HK-2 (cell line): ENCODE measurements at regions not wholly inside any gene's neighbourhood (a gene's known extent, or its start where the extent isn't known, plus 50 kb on each side); places are given as distances from the start of the nearest gene placed in this dataset.

Experiments
- DNase-seq: peaks from one replicate; pipeline ENCODE4 v3.0.0-alpha.2; 2018; ENCODE audit not compliant: unreplicated experiment

DNA sequence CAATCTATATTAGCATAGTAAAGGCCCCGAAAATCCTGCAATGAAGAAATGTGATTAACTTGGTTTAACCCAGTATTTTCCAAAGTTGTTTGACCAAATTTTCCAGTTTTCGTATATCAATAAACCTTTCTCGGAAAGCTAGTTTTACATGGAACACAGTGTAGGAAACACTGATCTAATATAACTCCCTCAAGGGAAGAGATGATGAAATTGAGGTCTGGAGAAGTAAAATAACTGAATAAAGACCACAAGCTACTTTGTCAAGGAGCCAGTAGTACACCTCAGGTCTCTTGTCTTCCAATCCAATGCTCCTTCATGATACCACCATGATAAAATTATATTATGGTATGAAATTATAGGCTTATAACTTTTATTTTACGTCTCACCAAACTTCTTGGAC lies 118.1 kb upstream of the TARS1 start:
- no peak for DNase-seq

DNA sequence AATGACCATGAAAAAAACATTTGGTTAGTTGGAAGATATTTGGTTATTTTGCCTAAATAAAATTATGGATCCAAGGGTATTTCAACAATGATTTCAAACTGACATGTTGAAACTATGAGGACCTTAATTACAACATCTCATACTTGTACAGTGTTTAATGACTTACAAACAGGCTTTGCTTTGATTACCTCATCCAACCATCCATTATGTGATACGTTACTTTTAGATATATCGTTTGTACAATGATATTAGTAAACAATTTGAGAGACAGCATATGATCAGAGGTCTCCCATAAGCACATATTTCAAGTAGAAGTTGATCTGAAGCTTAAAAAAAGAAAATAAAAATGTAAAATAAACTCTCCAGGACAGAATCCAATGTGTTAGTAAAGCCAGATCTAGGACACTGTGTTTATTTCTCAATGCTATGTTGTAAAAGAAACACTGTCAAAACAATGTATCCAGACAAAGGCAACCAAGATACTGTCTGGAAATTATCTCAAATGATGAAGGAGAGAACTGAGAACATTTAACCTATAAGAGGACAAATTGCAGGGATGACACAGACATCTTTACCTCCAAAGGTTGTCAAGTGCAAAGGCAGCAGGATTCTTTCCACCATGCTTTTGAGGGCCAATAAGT lies 116.0 kb upstream of the TARS1 start:
- no peak for DNase-seq

DNA sequence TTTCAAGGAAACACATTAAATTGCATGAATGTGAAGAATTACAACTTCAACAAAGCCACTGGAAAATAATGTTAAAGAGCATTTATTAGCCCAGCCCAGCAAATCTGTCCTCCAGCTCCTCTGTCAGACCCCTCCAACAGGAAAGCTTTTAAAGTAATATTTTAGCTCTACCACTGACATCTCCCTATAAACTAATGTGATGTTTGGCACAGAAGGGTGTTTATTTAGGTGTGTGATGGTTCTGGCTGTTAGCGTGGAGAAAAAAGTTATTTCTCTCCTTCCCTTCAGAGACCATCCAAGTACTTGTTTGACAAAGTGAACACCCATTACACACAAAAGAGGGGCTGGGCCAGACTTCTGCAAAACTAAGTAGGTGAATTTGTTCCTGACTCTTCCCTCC lies 111.9 kb upstream of the TARS1 start:
- no peak for DNase-seq

DNA sequence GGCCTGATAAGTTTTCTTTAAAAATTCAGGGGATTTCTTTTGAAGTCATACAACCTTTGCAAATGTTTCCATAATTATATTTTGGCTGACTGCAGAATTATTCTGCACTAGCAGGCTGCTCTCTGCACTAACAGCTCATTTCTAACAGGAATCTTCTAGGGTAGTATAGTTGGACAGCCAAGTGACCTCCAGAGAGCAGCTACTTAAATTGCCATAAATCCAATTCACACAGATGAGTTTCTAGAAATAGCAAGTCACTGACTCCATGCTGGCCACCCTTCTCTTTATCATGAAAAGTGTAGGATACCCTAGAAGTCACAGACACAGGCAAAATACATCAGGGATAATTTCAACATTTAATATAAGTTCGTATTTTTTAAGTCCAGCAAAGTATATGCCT lies 110.9 kb upstream of the TARS1 start:
- no peak for DNase-seq

DNA sequence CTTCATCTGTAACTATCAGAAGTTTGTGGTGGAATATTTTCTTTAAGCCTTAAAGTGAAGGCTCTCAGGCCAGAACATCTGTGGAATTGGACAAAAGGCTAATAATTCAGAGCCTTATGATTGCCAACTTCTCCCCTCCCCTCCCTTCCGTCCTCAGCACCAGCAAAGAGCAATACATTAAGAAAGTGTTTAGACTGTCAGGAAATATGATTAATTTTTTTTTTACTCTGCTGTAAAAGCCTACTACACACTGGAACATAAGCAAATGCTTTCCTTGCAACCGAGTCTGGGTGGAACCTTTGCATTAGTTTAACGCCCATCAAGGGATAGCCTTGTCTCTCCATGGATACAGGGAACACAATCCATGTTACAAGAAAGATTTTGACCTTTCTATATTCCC lies 110.3 kb upstream of the TARS1 start:
- no peak for DNase-seq

DNA sequence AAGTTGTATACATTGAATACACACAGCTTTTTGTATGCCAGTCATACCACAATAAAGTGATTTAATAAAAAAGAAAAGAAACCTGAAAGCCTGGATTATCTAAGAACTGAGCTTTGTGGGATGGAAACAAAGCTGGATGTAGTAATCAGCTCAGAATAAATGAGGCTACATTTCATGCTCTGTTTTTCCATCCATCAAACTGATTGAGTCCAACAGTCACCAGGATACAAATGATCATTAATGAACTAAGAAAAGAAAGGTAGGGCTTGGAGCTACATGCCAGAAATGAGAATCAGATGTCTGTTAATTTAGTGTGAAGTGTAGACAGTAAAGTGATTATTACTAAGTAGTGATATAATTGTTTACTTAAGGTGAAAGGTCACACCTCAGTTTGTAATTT lies 109.8 kb upstream of the TARS1 start:
- no peak for DNase-seq

DNA sequence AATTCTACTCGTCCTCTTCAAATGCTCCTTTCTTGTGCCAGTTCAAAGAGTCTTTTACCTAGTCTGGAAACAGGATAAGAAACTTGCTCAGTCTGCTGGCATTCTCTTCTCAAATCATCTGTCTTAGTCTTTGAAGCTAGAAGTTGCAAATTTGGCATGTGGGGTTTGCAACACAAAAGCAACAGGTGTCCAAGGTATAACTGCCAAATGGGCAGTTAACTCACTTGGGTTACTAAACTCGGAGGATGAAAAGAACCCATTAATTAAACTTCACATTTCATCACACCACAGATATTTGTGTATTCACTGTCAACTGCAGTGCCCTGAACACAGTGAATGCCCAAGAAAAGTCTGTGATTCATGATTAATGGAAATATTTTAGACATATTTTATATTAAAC lies 108.0 kb upstream of the TARS1 start:
- DNase-seq: no peak

DNA sequence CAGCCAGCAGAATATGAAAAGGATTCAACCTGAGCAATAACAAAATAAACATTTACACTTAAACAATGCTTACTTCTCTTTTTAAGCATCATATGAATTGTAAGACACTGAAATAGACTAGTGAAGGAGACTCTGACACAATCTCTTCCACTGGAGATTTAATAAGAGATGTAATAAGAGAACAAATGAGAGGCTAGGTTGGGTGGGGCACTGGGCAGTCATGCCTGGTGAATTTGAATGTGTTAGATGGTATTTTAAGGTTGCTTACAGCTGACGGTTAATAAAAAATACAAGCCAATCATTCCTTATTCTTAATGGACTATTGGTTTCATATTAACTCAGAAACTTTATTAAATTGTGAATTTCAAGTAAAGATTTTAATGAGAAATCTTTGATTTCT lies 105.9 kb upstream of the TARS1 start:
- DNase-seq: no peak

DNA sequence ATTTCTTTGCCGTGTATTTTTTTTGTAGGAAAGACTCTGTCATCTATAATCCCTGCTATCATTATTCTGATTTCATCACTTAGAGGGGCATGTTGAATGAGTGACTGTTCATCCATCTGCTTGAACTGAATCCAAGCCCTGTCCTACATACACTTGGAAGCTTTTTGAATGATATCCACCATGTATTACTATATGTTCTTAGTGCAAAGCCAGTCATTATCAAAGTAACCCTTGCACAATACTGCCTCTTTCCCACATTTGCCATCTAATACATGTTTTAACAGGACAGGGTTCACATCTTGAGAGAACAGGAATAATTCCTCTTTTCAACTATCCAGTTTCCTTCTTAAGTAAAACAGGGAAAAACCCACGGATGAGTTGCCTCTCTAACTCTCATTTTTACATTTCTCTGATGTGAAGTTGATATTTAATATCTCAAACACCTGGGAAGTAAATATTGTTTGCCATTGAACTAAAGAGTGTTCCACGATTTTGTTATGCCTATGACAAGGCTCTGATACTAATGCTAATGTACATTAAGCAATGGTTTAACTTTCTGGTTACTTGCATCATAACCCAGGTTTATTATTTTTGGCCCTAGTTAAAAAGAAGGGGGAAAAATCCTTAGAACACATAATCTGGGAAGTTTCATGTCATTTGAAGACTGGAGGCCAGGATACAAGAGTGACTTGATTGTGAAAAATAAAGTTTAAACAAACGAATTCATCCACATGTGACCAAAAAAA lies 103.7 kb upstream of the TARS1 start:
- no peak for DNase-seq

DNA sequence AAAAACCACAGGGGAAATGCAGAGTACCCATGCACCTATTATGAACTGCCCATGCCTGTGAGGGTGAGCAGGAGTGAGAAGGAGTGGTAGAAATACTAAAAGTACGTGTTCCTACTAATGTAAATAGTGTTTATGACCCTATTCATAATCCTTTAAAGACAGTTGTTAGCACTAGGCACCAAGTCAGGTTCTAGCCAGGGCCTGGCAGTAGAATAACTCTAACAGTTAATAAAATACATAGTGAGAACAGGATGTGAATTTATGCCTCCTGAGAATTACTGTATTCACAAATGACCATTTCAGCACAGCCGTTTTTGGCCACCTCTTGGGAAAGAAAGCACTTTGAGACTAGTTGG lies 103.2 kb upstream of the TARS1 start:
- no peak for DNase-seq

DNA sequence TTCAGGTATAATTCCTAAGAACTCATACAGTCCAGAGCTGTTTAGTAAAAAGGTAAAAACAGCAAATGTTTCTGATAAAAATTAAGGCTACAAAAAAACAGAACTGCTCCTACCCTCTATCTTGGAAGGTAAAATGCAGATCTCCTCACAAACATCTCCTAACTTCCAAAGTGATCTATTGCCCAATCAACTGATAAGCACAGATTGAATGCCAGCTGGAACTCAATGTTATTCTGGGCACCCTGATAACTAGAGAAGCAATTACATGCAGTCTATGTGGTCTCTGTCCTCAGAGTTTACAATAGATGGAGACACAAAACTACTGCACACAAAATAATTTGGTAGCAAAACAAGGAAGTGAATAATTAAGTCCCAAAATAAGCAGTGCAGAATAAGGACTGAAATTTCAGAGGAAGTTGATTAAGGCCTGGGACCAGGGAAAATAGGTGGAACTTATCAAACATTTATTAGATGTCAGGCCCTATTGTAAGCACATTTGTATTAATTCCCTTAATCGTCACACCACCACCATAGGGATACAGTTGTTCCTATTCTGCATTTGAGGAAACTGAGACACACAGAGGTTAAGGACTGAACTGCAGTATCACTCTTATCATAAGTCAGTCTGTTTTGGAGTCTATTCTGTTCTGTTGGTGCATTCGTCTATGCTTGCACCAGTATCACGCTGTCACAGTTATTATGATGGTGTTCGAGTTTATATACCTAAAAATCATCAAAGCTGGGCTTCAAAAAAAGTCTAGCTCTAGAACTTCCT lies 102.2 kb upstream of the TARS1 start:
- DNase-seq: no peak

DNA sequence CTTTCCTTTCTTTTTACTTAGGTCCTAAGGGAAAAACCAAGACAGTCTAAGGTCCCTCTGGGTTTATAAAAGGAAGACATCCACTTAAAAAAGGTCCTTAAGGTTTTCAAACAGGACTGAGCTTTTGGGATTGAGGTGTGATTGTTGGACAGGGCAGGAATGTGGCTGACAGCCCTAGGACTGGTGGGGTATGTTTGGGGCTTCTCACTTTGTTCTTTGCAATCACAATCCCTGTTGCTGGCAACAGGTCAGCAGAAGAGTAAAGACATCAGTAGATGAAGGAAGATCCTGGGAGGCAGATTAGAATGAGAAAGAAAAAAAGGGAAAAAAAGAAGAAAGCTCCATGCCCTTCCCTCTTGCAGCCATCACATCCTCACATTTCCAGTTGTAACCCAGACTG lies 101.4 kb upstream of the TARS1 start:
- no peak for DNase-seq

DNA sequence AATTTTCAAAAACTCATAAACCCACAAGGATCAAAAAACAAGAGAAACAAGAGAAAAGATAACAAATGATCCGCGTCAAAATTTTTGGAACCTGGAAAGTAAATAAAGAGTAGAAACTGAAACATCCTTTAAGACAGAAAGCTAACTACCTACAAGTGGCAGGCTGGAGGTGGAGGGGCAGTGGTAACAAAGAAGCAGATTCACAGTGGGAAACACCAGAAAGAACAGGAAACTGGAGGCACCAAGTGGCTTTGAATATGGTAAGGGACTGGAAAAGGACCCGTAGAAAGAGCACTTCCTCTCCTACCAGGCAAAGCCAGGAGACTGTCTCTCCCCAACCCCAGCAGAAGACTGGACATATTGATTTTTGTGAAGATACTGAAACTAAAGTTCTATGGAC lies 100.6 kb upstream of the TARS1 start:
- DNase-seq: no peak

DNA sequence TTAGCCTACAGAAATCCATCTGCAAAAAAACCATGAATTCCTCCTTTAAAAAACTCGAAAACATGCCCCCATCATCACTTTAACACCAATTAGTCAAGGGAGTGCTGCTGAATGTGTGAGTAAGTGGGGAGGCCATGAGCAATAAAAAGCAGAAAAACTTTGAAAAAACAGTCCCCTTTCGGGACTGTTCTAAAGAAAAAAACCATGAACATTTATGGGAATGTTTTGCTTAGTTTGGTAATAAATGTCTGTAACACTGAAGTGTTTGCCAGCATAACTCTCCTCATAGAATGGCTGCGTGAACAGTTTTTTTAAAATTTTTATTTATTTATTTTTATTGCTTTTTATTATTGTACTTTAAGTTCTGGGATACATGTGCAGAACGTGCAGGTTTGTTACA lies 99.4 kb upstream of the TARS1 start:
- no peak for DNase-seq

DNA sequence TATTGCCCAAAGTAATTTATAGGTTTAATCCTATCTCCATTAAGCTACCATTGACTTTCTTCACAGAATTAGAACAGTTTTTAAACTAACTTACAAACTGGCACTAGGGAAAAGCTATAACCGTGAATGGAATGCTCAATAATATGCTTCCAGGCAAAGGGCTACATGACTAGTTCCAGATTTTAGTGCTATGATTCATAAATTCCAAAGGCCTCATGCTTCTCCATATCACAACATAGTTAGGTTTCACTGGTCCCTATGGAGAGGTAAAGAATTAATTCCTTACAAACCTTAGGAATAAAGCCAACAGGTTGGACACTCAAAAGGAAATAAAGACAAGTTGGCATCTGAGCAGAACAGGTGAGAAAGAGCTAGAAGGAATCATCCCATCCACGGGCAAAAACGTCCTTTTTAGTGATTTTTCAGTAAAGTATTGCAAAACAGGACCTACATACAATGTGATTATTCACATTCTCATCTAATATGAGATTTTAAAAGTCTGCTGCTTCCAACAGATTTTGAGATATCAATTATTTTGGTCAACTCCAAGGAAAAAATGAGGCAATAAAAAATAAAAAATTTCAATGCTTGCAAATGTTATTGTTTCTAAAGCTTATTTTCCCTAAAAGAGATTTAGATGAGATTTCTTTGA lies 97.0 kb upstream of the TARS1 start:
- no peak for DNase-seq

DNA sequence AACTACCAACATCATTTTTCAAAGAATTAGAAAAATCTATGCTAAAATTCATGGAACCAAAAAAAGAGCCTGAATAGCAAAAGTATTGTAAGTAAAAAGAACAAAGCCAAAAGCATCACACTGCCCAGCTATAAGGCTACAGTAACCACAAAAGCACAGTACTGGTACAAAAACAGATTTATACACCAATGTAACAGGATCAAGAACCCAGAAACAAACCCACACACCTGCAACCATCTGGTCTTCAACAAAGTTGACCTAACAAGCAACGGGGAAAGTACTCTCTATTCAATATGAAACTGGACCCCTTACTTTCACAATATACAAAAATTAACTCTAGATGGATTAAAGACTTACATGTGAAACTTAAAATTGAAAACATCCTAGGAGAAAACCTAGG lies 94.2 kb upstream of the TARS1 start:
- DNase-seq: no peak

DNA sequence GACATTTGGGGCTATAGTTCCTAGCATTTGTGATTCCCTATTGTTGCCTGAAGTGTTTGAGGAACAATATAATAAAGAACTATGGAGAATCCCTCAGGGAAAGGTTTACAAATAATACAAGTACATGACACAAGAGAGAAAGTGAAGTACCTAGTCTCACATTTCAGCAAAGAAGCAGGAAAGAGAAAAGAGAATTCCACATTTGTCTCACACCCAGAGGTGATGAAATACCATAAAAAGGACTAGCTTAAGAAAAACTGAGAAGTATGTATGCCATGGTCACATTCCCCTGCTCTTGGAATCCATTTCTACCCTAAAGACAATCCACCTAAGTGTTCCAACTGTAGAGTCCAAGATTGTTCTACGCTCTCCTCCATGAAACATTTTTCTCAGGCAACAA lies 79.0 kb upstream of the TARS1 start:
- DNase-seq: no peak

DNA sequence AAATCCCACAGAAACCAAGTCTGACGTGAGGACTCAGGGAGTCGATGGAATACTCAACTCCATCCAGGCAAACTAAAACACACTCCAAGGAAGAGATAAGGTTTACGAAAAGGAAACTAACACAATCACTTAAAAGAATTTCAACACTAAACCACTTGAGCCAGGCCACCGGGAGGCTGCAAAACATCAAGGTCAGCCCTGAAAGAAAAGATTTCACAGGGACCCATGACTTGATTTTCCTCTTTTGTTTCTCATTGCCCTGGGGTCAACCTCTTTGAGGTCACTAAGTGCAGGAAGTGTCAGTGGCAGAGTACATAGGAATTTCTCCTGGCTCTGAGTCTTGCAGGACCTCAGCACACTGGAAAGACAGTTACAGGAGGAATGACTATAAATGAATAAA lies 77.8 kb upstream of the TARS1 start:
- no peak for DNase-seq

DNA sequence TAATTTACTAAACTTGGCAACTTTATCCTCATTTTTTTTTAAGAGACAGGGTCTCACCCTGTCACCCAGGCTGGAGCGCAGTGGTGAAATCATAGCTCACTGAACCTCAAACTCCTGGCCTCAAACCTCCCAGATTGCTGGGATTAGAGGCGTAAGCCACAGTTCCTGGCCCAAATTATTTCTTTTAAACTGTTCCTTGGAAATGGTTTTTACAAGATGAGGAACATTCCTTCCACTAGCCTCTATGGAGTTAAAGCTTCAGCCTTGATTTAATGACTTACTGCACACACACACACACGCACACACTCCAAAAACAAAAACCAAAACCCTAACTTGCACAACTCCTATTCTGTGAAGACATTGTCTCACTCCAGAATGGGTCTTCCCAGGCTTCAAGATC lies 77.2 kb upstream of the TARS1 start:
- DNase-seq: no peak

DNA sequence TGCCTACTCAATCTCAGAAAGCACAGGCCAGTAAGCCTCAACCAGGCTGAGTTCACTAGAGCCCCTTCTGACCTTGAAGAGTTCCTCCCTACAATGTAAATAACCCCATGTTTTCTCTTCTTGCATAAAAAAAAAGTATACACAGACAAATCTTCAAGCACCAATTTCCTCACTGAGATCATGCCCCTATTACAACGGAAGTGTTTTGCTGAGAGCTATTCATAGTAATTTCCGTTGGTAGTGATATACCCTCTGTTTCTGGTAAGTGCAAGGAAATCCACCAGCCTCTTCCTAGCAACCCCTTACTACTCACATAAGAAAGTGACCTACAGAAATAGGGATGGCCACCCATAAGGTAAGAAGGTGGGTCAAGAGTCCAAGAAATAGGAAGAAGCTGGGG lies 76.4 kb upstream of the TARS1 start:
- DNase-seq: no peak

DNA sequence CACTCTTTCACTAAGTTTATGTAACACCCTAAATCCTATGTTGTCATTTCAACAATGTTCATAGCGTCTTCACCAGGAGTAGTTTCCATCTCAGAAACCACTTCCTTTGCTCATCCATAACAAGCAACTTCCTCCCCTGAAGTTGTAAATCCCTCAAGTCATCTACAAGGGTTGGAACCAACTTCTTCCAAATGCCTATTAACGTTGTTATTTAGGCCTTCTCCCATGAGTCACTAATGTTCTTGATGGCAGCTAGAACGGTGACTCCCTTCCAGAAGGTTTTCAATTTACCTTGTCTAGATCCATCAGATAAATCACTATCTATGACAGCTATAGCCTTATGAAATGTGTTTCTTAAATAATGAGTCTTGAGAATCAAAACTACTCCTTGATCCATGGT lies 73.3 kb upstream of the TARS1 start:
- DNase-seq: no peak
